ENCODE measurements at regions not wholly inside any gene's neighbourhood (a gene's known extent, or its start where the extent isn't known, plus 50 kb on each side); places are given as distances from the start of the nearest gene placed in this dataset.

GRCh38 chr3:56990641-56991015 lies 69.8 kb upstream of the SPATA12 start:
- DNase-seq (no peak), ATAC-seq (no peak)
- Histone ChIP-seq H3K27me3 (ENCODE audit: insufficient read depth in 3 of 3, low read length in 2 of 3) (peaks cover 0 to 6% (median 0%) of the 10 kb centered on the region in 3 donors), H3K9me3 (no peaks in the 10 kb centered on the region), H3K4me1 (no peaks in the 10 kb centered on the region), H3K4me3 (no peak overlapping the region), H3K36me3 (ENCODE audit: insufficient read depth in 1 of 2, low read depth in 1 of 2) (no peaks in the 10 kb centered on the region), H3K27ac (no peak overlapping the region)
- intact Hi-C loops (cut with DNase I) = loop anchor here (10.0 kb wide), 2 partner anchors 84 to 234 kb away; partner anchors contain the start of gene APPL1 (in 1 of the 2)
- 82 to 95% (median 88%) methylated on average over 3 of the region's 3 CpGs for WGBS, 3 donors
- TF ChIP-seq, protein P1, sequence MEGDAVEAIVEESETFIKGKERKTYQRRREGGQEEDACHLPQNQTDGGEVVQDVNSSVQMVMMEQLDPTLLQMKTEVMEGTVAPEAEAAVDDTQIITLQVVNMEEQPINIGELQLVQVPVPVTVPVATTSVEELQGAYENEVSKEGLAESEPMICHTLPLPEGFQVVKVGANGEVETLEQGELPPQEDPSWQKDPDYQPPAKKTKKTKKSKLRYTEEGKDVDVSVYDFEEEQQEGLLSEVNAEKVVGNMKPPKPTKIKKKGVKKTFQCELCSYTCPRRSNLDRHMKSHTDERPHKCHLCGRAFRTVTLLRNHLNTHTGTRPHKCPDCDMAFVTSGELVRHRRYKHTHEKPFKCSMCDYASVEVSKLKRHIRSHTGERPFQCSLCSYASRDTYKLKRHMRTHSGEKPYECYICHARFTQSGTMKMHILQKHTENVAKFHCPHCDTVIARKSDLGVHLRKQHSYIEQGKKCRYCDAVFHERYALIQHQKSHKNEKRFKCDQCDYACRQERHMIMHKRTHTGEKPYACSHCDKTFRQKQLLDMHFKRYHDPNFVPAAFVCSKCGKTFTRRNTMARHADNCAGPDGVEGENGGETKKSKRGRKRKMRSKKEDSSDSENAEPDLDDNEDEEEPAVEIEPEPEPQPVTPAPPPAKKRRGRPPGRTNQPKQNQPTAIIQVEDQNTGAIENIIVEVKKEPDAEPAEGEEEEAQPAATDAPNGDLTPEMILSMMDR (IDR thresholded peaks at IDR 0.05) = no peak

DNA sequence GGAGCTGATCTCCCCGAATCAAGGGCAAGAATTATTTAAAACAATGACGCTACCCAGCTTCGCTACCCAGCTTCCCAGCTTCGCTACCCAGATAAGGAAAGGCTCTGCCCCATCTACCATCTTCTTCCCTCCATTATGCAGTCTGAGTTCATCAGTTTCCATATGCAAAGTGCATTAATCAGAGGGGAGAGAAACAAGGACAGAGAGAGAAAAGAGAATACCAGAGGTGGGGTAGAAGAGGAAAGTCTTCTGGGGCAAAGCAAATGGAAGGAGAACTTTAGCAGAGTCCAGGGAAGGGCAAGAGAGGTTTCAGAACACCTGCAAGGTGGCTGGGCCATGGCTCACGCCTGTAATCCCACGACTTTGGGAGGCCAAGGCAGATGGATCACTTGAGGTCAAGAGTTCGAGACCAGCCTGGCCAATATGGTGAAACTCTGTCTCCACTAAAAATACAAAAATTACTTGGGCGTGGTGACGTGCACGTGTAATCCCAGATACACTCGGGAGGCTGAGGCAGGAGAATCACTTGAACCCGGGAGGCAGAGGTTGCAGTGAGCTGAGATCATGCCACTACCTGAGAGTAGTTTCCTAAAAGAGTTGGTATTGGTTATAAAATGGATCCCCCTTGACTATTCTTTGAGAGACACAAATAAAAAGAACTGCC lies 70.4 kb upstream of the SPATA12 start:
- intact Hi-C loops (cut with DNase I) = loop anchor here (1.0 to 10.0 kb wide), 6 partner anchors 85 to 288 kb away; partner anchors contain the start of genes ARHGEF3 (in 2 of the 2) and APPL1 (in 1 of the 2)
- ATAC-seq = no peak
- H3K9me3 ChIP-seq = no peaks in the 10 kb centered on the region
- TF ChIP-seq, protein P1 (IDR thresholded peaks at IDR 0.05) = no peak
- WGBS, 3 donors = 72 to 83% (median 73%) methylated on average over 12 of the region's 12 CpGs
- no peak for DNase-seq
- H3K36me3 ChIP-seq (ENCODE audit: insufficient read depth in 1 of 2, low read depth in 1 of 2) = no peaks in the 10 kb centered on the region
- no peaks in the 10 kb centered on the region for H3K4me1 ChIP-seq
- no peak overlapping the region for H3K27ac ChIP-seq
- H3K27me3 ChIP-seq (ENCODE audit: insufficient read depth in 3 of 3, low read length in 2 of 3) = peaks cover 0 to 6% (median 0%) of the 10 kb centered on the region in 3 donors
- no peak overlapping the region for H3K4me3 ChIP-seq

GRCh38 chr3:56989169-56989976 lies 71.1 kb upstream of the SPATA12 start:
- ATAC-seq = peak; percentile 27 to 70 (median 57)
- peak; percentile 52 to 77 for DNase-seq
- 34 to 50% (median 35%) methylated on average over 11 of the region's 11 CpGs for WGBS, 3 donors
- Histone ChIP-seq H3K27me3 (ENCODE audit: insufficient read depth in 3 of 3, low read length in 2 of 3) (peaks cover 0 to 6% (median 0%) of the 10 kb centered on the region in 3 donors), H3K4me3 (no peak overlapping the region), H3K4me1 (no peaks in the 10 kb centered on the region), H3K36me3 (ENCODE audit: insufficient read depth in 1 of 2, low read depth in 1 of 2) (no peaks in the 10 kb centered on the region), H3K9me3 (no peaks in the 10 kb centered on the region), H3K27ac (no peak overlapping the region)
- intact Hi-C loops (cut with DNase I) = loop anchor here (1.0 to 5.0 kb wide), 4 partner anchors 187 to 287 kb away; partner anchors contain the start of gene ARHGEF3 (in 2 of the 2)
- TF ChIP-seq, protein P1 (IDR thresholded peaks at IDR 0.05) = no peak

- DNase-seq = peak; percentile 60 to 81
- H3K4me3 ChIP-seq = no peak overlapping the region
- H3K27me3 ChIP-seq (ENCODE audit: insufficient read depth in 3 of 3, low read length in 2 of 3) = peaks cover 0 to 6% (median 0%) of the 10 kb centered on the region in 3 donors
- 7 to 9% (median 8%) methylated on average over 10 of the region's 10 CpGs for WGBS, 3 donors
- intact Hi-C loops (cut with DNase I) = loop anchor here (1.0 to 5.0 kb wide), 4 partner anchors 186 to 286 kb away; partner anchors contain the start of gene ARHGEF3 (in 2 of the 2)
- peak; percentile 84 to 94 (median 86) for ATAC-seq
- H3K9me3 ChIP-seq = no peaks in the 10 kb centered on the region
- H3K36me3 ChIP-seq (ENCODE audit: insufficient read depth in 1 of 2, low read depth in 1 of 2) = no peaks in the 10 kb centered on the region
- TF ChIP-seq, protein P1 (IDR thresholded peaks at IDR 0.05) = peak; percentile 87
- no peak overlapping the region for H3K27ac ChIP-seq
- no peaks in the 10 kb centered on the region for H3K4me1 ChIP-seq
These were observed 71.9 kb upstream of the SPATA12 start for GRCh38 chr3:56988458-56989168.
